GM18499 (cell line): ENCODE measurements at regions not wholly inside any gene's neighbourhood (a gene's known extent, or its start where the extent isn't known, plus 50 kb on each side); places are given as distances from the start of the nearest gene placed in this dataset.
A peak's percentile ranks its signal among the peaks of the same experiment; 100 is the strongest.
"Not testable (repeated sequence)": the region's sequence is repeated elsewhere in the genome, so short reads cannot be mapped to it uniquely, and the experiment has no call there.

Experiments
- ATAC-seq: cut with Tn5 transposase; IDR thresholded peaks from one replicate; pipeline ENCODE4 v1.9.1; 2021; ENCODE audit warnings: moderate number of reproducible peaks; ENCODE audit not compliant: insufficient read depth, unreplicated experiment

DNA sequence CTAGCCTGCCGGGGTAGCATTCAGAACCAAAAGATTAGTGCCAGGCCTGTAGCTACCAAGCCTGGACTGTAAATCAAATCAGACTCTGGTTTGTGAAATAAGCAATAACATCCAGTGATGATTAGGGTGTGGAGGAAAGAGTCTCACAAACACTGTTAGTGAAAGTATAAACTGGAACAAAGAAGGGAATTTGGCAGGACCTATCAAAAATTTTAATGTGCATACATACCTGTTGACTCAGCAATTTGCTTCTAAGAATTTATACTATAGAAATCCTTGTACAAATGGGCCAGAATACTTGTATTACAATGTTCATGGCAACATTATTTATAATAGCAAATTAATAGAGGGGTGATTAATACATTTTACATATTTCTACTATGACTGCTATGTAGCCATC, 109.8 kb upstream of the WARS2 start:
- no peak for ATAC-seq

DNA sequence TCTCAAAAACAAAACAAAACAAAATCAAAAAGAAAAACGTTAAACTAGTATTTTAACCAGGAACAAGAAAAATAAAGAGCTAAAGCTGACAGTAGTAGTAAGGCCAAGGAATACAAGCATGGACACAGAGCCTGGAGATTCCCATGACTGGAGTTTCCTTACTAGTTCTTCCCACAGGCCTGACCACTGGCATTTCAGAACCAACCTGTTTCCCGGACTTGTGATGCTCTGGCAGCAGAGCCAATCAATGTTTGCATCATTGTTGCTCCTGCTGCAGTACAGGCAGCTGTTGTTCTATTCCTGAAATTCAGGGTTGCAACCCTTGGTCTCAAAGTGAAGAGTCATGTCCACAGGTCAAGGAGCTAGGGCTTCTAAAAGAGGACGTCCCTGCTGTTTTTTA, 111.3 kb upstream of the WARS2 start:
- ATAC-seq, result no peak

DNA sequence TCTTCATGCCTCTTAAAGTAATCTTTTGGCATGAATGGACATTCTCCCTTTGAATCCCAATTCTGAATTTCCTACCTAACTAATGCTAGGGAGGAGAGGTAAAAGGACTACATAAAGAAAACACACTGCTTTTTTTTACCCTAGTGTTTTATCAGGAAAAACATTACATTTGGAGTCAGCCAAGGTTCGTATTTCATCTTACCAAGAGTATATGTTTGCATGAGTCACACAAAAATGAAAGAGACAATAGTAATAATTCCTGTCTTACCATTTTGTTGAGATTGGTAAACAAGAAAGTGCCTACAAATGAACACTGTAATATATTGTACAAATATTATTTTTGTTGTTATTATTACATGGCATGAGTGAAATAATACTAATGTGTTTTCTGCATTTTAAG, 112.9 kb upstream of the WARS2 start:
- ATAC-seq, result no peak

DNA sequence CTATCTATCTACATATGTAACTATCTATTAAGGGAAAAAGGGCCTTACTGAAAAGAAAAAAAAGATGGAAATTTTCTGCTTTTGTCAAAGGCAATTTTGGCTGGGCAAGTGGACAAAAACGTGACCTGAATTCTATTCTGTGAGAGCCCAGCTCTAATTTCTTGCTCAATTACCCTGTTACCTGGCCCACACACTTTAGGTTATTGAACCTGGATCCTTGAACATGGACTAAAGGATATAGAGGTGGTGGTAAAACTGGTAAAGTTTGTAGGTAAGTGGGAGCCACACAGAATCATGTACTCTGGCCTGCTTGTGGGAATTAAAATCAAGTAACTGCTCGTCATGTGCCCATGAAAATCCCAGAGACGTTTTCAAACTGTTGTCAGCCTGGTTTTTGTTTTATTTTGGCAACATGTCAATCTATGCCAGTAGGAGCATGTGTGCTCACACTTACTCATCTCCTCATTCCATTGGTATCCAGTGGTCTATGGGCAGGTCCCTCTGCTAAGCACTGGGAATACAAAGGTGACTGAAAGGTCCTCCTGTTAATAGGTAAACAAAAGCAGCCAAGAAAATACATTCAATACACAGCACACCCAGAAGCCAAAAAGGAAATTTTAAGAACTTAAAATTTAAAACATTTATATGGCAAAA, 113.7 kb upstream of the WARS2 start:
- no peak for ATAC-seq

DNA sequence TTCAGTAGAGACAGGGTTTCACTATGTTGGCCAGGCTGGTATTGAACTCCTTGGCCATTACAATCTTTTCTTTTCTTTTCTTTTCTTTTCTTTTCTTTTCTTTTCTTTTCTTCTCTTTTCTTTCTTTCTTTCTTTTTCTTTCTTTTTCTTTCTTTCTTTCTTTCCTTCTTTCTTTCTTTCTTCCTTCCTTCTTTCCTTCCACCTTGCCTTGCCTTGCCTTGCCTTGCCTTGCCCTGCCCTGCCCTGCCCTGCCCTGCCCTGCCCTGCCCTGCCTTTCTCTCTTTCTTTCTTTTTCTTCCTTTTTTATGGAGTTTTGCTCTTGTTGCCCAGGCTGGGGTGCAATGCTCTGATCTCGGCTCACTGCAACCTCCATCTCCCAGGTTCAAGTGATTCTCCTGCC, 112.5 kb upstream of the HAO2 start:
- not testable (repeated sequence) for ATAC-seq

DNA sequence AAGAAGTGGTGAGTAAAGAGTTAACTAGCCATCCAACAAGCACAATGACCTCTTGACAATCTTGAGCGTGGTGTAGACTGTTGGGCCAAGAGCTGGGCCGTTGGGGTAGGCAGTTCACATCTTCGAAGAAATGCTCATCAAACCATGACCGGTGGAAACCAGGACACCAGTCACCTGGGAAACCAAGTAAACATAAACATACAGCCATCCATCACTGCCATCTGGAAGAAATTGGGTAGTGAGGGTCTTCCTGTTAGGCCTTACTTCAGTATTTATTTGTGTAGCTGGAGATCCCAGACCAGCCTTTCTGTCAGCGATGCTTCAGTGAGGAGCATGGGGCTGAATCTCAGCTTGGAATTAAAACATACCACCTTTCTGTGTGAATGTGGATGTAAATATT, 108.1 kb upstream of the HAO2 start:
- no peak for ATAC-seq

DNA sequence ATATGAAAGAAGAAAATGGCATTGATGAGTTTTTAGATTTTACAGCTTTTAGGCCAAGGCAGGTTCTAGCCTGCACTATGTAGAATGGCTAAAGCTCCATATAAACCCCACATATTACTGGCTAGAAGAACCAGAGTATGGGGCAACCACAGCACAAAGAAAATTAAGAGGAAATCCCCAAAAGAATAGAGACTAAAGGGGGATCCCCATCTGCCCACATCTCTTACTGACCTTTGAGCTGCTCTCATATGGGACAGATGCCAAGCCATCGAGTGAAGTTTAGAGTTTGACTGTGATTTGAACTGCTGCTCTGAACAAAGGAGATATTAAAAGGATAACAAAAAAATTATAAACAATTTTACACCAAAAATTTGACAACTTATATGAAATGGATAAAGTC, 102.2 kb upstream of the HAO2 start:
- peak; percentile 97 for ATAC-seq

DNA sequence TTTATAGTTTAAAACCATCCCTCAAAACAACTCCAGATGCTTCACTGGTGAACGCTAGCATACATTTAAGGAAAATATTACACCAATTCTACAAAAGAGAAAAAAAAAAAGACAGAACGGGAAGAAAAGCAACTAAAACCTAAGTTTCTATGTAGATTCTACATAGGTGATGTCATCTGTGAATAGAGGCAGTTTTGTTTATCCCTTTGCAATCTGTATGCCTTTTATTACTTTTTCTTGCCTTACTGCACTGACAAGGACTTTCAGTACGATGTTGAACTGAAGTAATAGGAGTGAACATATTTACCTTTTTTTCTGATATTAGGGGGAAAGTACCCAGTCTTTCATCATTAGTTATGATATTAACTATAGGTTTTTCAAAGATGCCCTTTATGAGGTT, 101.7 kb upstream of the HAO2 start:
- no peak for ATAC-seq

DNA sequence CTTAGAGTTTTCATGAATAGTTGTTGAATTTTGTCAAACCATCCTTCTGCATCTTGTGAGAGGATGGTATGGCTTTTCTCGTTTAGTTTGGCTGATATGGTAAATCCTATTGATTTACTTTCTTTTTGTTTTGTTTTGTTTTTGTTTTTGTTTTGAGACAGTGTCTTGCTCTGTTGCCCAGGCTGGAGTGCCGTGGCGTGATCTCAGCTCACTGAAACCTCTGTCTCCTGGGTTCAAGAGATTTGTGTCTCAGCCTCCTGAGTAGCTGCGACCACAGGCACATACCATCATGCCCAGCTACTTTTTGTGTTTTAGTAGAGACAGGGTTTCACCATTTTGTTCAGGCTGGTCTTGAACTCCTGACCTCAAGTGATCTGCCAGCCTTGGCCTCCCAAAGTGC, 101.3 kb upstream of the HAO2 start:
- not testable (repeated sequence) for ATAC-seq

DNA sequence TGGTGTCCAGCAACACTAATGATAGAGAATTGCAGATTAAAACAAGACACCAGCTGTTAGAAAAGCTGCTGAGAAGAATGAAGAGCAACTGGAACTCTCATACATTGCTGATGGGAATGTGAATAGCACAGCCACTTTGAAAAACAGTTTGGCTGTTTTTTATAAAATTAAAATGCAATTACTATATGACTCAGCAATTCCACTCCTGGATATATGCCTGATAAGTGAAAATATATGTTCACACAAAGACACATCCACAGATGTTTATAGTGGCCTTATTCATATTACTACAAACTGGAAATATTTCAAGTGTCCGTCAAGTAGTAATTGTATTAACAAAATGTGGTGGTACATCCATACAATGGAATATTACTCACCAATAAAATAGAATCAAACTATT, 99.7 kb upstream of the HAO2 start:
- ATAC-seq, result no peak

DNA sequence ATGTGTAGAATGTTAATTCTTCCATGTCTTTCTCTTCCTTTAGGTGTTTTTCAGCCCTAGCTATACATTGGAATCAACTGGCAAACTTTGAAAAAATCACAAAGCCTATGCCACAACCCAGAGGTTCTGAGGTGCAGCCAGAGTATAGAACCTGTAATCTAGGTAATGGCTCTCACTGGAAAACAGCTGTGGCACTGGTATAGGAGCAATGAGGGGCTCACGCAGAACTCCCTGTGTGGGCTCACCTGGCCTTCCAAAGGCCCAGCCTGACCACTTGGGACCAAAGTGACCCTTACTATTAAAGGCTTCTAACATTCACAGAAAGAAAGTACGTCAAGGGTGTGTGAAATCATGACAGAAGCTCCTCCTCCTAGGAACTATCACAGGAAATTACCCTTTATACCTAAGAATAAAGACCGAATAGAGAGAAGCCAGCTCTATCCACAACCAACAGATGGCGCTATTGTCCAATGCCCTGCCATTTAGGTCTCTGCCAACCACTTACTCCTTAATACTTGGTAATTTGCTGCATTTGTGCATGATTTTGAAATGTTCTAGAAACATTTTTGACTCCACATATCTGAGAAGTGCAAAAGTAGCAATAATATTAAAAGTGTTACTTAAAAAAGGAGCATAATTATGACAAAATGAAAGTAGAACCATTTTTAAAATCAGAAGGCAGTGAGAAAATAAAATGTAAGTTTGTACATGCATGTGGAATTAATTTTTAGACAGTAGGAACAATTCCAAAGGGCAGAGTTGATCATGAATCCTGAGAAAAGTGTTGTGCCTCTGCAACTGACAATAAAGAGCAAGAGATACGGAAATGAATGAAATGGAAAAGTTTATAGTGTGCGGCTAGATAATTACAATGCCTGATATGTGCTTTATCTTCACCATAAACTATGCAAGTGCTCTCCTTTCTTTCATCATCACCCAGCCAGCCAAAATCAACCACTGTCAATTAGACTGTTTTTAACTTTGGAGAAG, 93.1 kb upstream of the HAO2 start:
- no peak for ATAC-seq

DNA sequence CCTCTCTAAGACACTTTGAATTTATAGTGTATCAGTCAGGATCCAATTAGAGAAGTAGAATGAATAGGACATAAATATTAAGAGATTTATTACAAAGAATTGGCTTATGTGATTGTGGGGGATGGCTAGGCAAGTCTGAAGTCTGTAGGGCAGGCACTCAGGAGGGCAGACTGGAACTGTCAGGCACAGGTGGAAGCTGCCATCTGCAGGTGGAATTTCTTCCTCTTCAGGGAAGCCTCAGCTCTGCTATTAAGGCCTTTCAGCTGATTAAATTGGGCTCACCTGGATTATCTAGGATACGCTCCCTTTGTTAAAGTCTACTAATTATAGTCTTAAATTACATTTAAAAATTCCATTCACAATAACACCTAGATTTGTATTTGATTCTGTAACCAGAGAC, 92.0 kb upstream of the HAO2 start:
- ATAC-seq, result no peak

DNA sequence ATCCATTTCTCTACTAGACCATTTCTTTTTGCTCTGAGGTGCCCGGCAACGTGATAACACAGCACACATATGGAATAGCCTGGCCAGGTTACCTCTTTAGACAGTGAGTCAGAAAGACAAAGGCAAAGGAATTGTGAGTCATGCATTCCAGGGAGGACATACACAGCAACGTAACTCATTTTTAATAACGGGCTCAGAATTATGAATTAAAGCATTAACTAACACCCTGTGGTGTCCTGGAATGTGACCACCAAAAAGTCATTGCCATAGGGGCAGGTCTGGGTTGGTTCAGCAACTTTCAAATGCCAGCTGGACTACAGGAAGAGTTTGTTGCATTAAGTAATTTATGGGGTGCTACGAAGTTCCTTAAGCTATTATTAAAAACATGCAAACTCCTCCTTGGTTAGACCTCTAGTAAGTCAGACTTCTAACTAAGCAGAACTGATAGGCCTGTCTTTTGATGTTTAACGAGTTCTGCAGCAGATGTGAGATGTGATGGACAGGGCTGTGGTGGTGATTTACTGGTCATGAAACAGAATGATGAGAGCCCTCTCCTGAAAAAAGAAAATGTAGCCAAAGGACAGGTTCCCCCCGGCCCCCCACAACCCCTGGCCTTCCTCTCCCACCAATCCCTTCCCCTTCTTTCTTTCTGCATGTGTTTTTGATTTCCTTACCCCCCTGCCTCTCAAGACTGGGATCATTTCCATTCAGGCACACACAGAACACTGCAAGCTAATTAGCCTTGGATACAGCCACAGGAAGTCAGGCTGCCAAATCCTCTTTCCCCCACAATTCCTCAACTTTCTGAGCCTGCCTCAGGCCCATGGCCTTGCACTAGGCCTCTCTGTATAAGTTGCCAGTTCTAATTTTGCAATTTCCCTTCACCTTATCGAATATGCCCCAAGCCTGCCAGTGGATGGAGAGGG, 88.9 kb upstream of the HAO2 start:
- no peak for ATAC-seq

DNA sequence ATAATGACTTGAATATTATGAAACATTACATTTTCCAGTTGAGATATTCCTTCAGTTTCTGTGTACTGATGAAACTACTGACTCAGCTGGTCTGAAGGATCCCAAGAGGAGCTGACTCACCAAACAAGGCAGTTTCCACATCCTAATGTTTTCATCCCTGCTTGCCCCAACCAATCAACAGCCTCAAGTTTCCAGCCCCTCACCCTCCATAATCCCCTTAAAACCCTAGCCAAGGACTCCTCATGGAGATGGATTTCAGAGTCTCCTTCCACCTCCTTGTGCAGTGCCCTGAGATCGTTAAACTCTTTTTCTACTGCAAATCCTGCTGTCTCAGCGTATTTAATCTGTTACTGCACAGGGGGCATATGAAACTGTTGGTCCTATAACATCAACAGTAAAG, 83.1 kb upstream of the HAO2 start:
- ATAC-seq, result no peak

DNA sequence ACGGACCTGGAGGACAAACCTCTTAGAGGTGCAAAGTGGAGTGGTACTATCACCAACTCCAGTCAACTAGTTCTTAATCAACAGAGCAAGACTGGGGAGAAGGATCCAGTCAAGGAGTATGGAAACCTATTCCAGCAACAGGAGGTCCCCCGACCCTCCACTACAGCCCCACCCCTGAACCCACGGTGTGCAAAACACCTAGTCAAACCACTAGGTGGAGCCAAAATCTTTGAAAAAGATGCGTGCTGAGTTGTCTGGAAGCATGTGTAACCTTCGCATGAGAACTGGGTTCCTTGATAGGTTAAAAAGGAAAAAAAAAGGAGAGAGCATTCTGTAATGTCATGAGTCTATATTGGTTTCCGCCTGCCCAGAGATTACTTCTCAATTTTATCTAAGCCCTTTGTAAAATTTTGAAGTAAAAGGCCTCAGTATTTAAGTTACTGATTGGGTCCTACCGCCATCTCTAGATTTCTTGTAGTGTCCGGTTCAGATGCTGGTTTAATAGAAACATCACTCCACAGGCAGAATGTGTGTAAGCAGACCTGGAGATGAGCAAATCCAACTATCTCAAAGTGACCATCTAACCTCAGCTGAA, 81.9 kb upstream of the HAO2 start:
- no peak for ATAC-seq

DNA sequence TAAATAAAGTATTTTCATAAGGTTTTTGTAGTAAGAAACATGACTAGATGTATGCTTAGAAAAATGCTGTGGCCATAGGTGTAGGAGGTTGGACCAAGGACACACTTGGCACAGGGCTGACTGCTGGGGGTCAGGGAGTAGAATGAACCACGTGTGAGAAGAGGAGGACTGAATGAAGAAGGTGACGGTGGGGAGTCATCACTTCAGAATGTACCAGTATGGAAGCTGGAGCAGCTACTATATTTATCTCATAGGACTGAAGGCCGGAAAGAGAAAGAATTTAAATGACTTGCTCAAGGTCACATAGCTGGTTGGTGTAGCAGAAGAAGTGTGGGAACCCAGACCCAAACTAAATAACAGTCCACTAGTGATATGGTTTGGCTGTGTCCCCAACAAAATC, 79.8 kb upstream of the HAO2 start:
- no peak for ATAC-seq

DNA sequence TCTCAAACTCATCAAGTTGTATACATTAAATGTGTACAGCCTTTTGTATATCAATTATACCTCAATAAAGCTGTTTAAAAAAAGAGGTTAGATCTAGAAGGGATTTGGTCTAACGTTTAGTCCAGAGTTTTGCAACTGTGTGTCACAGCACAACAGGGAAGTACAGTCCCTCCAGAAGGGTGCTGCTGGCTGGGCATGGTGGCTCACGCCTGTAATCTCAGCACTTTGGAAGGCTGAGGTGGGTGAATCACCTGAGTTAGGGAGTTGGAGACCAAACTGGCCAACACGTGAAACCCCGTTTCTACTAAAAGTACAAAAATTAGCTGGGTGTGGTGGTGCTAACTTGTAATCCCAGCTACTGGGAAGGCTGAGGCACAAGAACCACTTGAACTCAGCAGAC, 78.3 kb upstream of the HAO2 start:
- ATAC-seq, result no peak

DNA sequence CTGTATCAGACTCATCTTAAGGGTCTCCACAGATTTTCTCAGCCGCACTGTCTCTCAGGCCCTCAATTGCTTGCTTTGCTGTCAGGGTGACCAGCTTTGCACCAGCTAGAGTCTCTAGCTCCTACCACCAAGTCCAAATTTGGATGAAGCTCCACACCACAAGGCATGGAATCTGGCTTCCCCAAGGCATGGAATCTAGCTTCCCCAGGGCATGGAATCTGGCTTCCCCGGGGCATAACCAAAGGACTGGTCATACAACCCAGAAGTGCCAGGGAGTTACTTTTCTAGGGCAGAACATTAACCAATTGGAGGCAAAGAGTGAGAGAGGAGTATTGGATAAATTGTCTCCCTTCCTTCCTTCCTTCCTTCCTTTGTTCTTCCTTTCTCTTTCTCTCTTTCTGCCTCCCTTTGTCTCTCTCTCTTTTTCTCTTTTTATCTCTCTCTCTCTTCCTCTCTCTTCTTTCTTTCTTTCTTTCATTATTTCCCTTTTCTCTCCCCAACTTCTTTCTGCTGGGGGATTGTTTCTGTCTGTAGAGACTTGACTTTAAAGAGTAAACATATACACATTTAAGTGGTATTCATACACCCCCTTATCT, 76.9 kb upstream of the HAO2 start:
- no peak for ATAC-seq

DNA sequence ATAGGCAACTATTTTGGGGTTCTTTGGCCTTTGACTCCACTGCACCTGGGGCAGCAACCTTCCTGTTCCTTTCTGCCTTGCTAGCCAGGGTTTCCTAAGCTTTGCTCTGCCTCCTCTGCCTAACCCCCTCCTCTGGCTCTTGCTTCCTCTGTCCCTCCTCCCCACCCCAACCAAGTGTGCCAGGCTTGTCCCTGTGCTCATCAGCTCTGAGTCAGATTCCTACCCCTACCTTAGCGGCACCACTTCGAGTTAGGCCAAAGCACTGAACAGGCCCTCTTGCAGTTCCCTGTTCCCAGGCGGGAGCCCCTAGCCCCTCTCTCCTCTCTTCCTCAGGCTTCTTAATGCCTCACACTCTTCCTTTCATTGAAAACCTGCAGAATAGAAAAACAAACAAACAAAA, 74.8 kb upstream of the HAO2 start:
- no peak for ATAC-seq

DNA sequence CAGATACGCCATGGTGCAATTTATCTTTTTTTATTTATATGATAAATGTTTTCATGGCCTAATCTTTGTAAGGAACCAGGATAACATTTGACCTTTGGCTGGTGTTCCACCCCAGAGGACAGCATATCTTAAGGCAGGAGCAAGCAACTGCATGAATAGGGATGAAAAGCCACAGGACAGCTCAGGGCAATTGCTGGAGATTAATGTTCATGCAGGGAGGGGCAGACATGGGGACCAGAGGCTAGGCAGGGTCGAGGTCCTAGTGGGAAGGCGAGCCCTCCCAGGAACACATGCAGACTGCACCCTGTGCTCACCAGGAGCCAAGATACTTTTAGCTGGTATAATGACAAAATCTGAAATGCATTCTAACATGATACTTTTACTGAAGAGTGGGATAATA, 74.4 kb upstream of the HAO2 start:
- no peak for ATAC-seq
